Endodermal cell (in vitro differentiated cells): ENCODE measurements at regions not wholly inside any gene's neighbourhood (a gene's known extent, or its start where the extent isn't known, plus 50 kb on each side); places are given as distances from the start of the nearest gene placed in this dataset.

Experiments used
- DNase-seq: peaks from one replicate; pipeline ENCODE4 v3.0.0-alpha.2; 2017
- H3K27ac ChIP-seq: 2 replicates; pipeline ENCODE4 v1.5.1; 2013; ENCODE audit warnings: mild to moderate bottlenecking, low read depth, low read length, moderate library complexity
- H3K27me3 ChIP-seq: 2 replicates; pipeline ENCODE4 v1.6.1; 2013; ENCODE audit warnings: mild to moderate bottlenecking, low read length, moderate library complexity; ENCODE audit not compliant: insufficient read depth, control insufficient read depth, poor library complexity, severe bottlenecking
- H3K36me3 ChIP-seq: 2 replicates; pipeline ENCODE4 v1.7.0; 2013; ENCODE audit warnings: mild to moderate bottlenecking, low read length, moderate library complexity; ENCODE audit not compliant: control insufficient read depth, insufficient read depth
- H3K4me1 ChIP-seq: one replicate; pipeline ENCODE4 v1.7.0; 2013; ENCODE audit warnings: low read length; ENCODE audit not compliant: control insufficient read depth, insufficient read depth
- H3K4me3 ChIP-seq: 2 replicates; pipeline ENCODE4 v1.5.1; 2013; ENCODE audit warnings: mild to moderate bottlenecking, low read length, moderate library complexity
- H3K9ac ChIP-seq: 2 replicates; pipeline ENCODE4 v1.6.1; 2013; ENCODE audit warnings: mild to moderate bottlenecking, low read length, moderate library complexity; ENCODE audit not compliant: poor library complexity, severe bottlenecking; ENCODE audit errors: extremely low read depth
- H3K9me3 ChIP-seq: 2 replicates; pipeline ENCODE4 v1.6.1; 2013; ENCODE audit warnings: mild to moderate bottlenecking, low read length, moderate library complexity; ENCODE audit not compliant: control insufficient read depth
- H3K27ac Mint-ChIP-seq: 2 replicates; pipeline ENCODE4 v1.8.0; 2020; ENCODE audit warnings: mixed read lengths
- H3K27me3 Mint-ChIP-seq: 2 replicates; pipeline ENCODE4 v1.8.0; 2021; ENCODE audit warnings: mild to moderate bottlenecking, mixed read lengths; ENCODE audit not compliant: insufficient read depth
- H3K36me3 Mint-ChIP-seq: 2 replicates; pipeline ENCODE4 v1.8.0; 2020; ENCODE audit warnings: low read depth, mixed read lengths
- H3K4me1 Mint-ChIP-seq: 2 replicates; pipeline ENCODE4 v1.8.0; 2020; ENCODE audit warnings: mixed read lengths
- H3K4me3 Mint-ChIP-seq: 2 replicates; pipeline ENCODE4 v1.8.0; 2020; ENCODE audit warnings: mild to moderate bottlenecking, moderate library complexity, mixed read lengths
- H3K9me3 Mint-ChIP-seq: 2 replicates; pipeline ENCODE4 v1.8.0; 2020; ENCODE audit warnings: mild to moderate bottlenecking, mixed read lengths
- CTCF ChIP-seq: fragments of 200-600 bp; sonication (generic); conservative IDR thresholded peaks from 2 replicates; pipeline ENCODE4 v1.5.0; 2021; ENCODE audit warnings: antibody characterized with exemption, mild to moderate bottlenecking
- WGBS, 2 experiments: methylation state at CpG; one replicate each; pipeline versions ENCODE4 v1.1.5 to v1.1.7; 2013; ENCODE audit warnings: missing lambda C conversion rate in 2 of 2, mixed read lengths in 1 of 2; ENCODE audit not compliant: insufficient coverage in 1 of 2, insufficient read length in 1 of 2; 5-methylcytosine and 5-hydroxymethylcytosine counted together

GRCh38 chr13:40148101-40148500, 492.6 kb downstream of the COG6 start:
- Mint-ChIP-seq H3K4me3 (no peak overlapping the region), H3K27ac (no peak overlapping the region), H3K27me3 (no peaks in the 10 kb centered on the region), H3K9me3 (no peaks in the 10 kb centered on the region), H3K36me3 (no peaks in the 10 kb centered on the region), H3K4me1 (peaks cover 5% of the 10 kb centered on the region)
- WGBS, 2 experiments = 87 to 100% methylated on average over 2 to 4 of the region's 4 CpGs
- H3K4me3 ChIP-seq = no peak overlapping the region
- no peak overlapping the region for H3K9ac ChIP-seq
- no peaks in the 10 kb centered on the region for H3K27me3 ChIP-seq
- H3K36me3 ChIP-seq = no peaks in the 10 kb centered on the region
- no peak for TF ChIP-seq CTCF
- no peak overlapping the region for H3K27ac ChIP-seq
- H3K4me1 ChIP-seq = no peaks in the 10 kb centered on the region
- DNase-seq = no peak
- no peaks in the 10 kb centered on the region for H3K9me3 ChIP-seq

- no peak for DNase-seq
- no peaks in the 10 kb centered on the region for H3K36me3 Mint-ChIP-seq
- peaks cover 5% of the 10 kb centered on the region for H3K4me1 Mint-ChIP-seq
- H3K36me3 ChIP-seq = no peaks in the 10 kb centered on the region
- no peaks in the 10 kb centered on the region for H3K9me3 ChIP-seq
- 91% methylated on average over 1 of the region's 1 CpG; no CpG with 5 or more reads in 1 of the 2 experiments for WGBS, 2 experiments
- no peak overlapping the region for H3K27ac Mint-ChIP-seq
- H3K9me3 Mint-ChIP-seq = no peaks in the 10 kb centered on the region
- H3K27me3 ChIP-seq = no peaks in the 10 kb centered on the region
- TF ChIP-seq CTCF = no peak
- no peaks in the 10 kb centered on the region for H3K27me3 Mint-ChIP-seq
- no peak overlapping the region for H3K27ac ChIP-seq
- no peak overlapping the region for H3K4me3 Mint-ChIP-seq
- no peaks in the 10 kb centered on the region for H3K4me1 ChIP-seq
- H3K9ac ChIP-seq = no peak overlapping the region
- no peak overlapping the region for H3K4me3 ChIP-seq
Observed at GRCh38 chr13:40148742-40149141, 493.3 kb downstream of the COG6 start.

GRCh38 chr13:40149611-40150274, 494.3 kb downstream of the COG6 start:
- Mint-ChIP-seq H3K4me3 (no peak overlapping the region), H3K27me3 (no peaks in the 10 kb centered on the region), H3K4me1 (peaks cover 5% of the 10 kb centered on the region), H3K9me3 (no peaks in the 10 kb centered on the region), H3K27ac (no peak overlapping the region), H3K36me3 (no peaks in the 10 kb centered on the region)
- TF ChIP-seq CTCF = no peak
- no peaks in the 10 kb centered on the region for H3K36me3 ChIP-seq
- H3K9me3 ChIP-seq = no peaks in the 10 kb centered on the region
- H3K4me1 ChIP-seq = no peaks in the 10 kb centered on the region
- WGBS, 2 experiments = 90 to 95% methylated on average over 5 to 6 of the region's 6 CpGs
- no peak overlapping the region for H3K9ac ChIP-seq
- H3K27me3 ChIP-seq = no peaks in the 10 kb centered on the region
- no peak overlapping the region for H3K4me3 ChIP-seq
- no peak for DNase-seq
- no peak overlapping the region for H3K27ac ChIP-seq
